ENCODE measurements at regions not wholly inside any gene's neighbourhood (a gene's known extent, or its start where the extent isn't known, plus 50 kb on each side); places are given as distances from the start of the nearest gene placed in this dataset.

- DNase-seq = no peak
These were observed 261.6 kb upstream of the FAR2 start for GRCh38 chr12:28887461-28887990.

DNA sequence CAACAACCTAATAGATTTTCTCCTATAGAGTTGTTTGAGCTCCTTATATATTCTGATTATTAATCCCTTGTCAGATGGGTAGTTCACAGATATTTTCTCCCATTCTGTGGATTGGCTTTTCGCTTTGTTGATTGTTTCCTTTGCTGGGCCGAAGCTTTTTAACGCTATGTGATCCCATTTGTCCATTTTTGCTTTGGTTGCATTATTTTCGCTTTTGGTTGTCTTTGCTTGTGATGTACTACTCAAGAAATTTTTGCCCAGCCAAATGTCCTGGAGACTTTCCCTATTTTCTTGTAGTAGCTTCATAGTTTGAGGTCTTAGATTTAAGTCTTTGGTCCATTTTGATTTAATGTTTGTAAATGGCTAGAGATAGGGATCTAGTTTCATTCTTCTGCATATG is 258.4 kb upstream of the FAR2 start:
- no peak for DNase-seq

- DNase-seq = no peak
These were observed 258.0 kb upstream of the FAR2 start for GRCh38 chr12:28891126-28891525.

DNA sequence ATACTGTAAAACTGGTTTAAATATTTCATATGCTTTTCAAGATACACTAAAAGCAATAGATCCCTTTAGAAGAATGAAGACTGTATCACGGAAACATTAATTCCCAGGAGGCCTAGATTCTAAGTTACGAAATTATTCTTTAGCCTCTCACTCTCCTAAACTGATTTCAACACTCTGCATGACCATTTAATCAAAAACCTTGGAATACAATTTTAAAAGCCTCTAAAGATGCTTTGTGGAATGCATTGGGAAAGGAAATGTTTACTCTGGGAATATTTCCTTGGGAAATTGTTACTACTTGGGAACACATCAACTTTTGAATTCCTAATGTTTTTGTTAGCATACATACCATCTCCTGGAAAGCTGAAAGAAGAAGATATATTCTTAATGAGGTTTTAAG is 255.7 kb upstream of the FAR2 start:
- DNase-seq = no peak

GRCh38 chr12:28893856-28894255 is 255.2 kb upstream of the FAR2 start:
- no peak for DNase-seq

- no peak for DNase-seq
These were observed 252.7 kb upstream of the FAR2 start for GRCh38 chr12:28896421-28896820.

GRCh38 chr12:28898038-28898437 is 251.0 kb upstream of the FAR2 start:
- DNase-seq = no peak

GRCh38 chr12:28899951-28900350 is 249.1 kb upstream of the FAR2 start:
- DNase-seq = no peak

GRCh38 chr12:28905220-28905955 is 243.7 kb upstream of the FAR2 start:
- no peak for DNase-seq

DNA sequence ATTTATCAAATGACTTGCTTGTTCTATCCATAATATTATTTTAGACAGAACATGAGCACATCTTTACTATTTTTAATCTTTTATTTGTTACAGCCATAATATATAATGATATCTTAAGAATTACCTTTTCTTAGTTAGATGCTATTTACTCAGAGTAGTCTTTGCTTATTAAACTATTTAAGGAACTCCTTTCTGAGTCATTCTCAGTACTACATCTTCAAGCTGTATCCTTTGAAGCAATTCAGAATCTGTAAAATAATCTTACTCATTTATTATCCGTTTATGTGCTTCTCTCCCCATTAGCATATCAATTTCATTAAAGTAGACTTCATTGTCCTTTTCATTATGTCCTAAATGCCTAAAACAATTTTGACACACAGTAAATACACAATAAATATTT is 240.4 kb upstream of the FAR2 start:
- no peak for DNase-seq

DNA sequence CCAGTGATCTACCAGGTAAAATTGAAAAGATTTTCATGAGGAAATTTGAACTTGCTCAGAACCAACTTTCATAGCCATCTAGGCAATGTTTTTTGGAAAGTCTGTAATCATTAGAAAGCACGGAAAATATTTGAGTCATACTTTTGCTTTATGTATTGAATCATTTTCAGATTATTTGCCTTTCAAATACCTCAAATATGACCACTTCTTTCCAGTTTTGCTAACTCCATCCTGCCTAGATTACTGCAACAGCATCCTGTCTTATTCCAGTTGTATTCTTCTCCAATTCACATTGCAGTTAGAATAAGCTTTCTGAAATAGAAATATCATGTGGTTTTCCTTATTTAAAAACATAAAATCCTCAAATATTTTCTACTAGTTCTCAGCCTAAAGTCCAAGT is 239.8 kb upstream of the FAR2 start:
- DNase-seq = no peak

- no peak for DNase-seq
These were observed 223.2 kb upstream of the FAR2 start for GRCh38 chr12:28925719-28926376.

GRCh38 chr12:28930704-28931103 is 218.4 kb upstream of the FAR2 start:
- DNase-seq = no peak

DNA sequence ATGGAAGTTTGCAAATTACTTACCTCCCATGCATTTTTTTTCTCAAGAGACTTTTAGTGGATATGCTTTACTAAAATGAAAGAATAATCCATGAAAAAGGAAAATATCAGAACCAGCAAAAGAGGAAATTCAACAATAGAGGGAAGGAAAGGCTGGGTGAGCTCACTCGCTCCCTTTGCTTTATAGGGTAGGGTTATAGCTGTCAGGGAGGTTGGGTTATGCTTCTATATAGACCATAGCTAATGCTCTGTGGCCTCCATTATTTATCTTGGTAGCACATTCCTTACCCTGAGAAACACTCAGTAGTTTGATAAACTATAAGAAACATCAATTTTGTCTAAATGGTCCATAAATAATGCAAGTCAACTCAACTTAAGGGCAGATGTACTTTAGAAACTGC is 215.9 kb upstream of the FAR2 start:
- no peak for DNase-seq

GRCh38 chr12:28933864-28934527 is 215.1 kb upstream of the FAR2 start:
- DNase-seq = no peak

DNA sequence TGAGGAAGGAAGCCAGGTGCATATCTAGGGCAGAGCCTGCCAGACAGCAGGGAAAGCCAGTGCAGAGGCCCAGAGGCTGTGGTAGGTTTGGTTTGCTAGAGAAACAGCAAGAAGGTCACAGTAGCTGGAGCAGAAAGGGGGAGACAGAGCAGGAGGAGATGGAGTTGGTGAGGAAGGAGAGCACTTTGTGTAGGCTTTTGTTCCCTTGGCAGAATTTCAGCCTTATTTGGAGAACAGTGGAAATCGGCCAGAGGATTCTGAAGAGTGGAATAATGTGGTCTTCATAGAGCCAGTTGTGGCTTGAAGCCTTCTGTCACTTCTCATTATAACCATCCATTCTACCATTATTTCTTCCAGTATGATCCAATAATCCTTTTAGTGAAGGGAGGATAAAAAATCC is 212.9 kb upstream of the FAR2 start:
- no peak for DNase-seq

GRCh38 chr12:28936711-28937110 is 212.4 kb upstream of the FAR2 start:
- no peak for DNase-seq

GRCh38 chr12:28937196-28937595 is 211.9 kb upstream of the FAR2 start:
- DNase-seq = no peak

- DNase-seq = no peak
These were observed 211.0 kb upstream of the FAR2 start for GRCh38 chr12:28938056-28938455.

GRCh38 chr12:28938581-28939235 is 210.4 kb upstream of the FAR2 start:
- DNase-seq = no peak

DNA sequence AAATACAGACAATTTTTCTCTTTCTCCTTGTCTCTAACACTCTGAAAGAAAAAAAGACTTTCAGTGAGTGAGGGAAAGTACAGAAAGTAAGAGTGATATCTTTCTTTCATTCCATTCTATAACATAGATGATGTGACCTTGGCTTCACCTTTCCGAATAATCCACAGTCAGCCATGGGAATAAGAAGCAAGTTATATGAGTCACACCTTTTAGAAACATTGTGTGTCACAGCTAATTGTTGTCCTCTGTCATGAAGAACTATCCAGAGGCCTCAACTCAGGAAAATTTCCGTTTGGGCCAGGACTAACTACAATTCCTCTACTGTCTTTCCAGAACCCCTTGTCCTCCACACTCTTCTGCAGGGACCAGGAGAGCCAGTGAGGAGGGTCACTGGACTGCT is 209.7 kb upstream of the FAR2 start:
- no peak for DNase-seq

DNA sequence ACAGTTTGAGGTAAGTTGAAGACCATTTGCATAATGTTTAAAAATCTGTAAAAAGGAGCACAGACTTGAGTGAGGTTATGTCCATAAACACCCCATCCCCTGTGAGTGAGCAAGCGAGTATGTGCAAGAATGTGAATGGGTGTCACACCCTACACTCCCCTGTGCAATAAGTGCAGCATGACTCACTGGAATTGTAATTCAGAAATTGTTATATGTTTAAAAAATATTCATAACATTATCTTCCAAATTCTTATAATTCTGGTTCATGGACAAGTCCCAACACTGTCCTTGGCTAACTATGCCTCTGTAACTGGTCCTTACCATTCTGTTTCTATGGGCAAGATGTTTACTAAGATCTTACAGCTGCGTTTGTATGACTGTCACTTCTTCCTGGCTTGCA is 207.8 kb upstream of the FAR2 start:
- DNase-seq = no peak

- no peak for DNase-seq
These were observed 202.7 kb upstream of the FAR2 start for GRCh38 chr12:28946361-28946760.

- DNase-seq = no peak
These were observed 200.4 kb upstream of the FAR2 start for GRCh38 chr12:28948685-28949084.

Data from NCI-H1092 treated with DMSO at 0.1 percent for 48 hours (cell line).